ENCODE measurements at regions not wholly inside any gene's neighbourhood (a gene's known extent, or its start where the extent isn't known, plus 50 kb on each side); places are given as distances from the start of the nearest gene placed in this dataset.

GRCh38 chr6:92648364-92649086 lies 770.8 kb downstream of the EPHA7 start:
- TF ChIP-seq, protein P1, sequence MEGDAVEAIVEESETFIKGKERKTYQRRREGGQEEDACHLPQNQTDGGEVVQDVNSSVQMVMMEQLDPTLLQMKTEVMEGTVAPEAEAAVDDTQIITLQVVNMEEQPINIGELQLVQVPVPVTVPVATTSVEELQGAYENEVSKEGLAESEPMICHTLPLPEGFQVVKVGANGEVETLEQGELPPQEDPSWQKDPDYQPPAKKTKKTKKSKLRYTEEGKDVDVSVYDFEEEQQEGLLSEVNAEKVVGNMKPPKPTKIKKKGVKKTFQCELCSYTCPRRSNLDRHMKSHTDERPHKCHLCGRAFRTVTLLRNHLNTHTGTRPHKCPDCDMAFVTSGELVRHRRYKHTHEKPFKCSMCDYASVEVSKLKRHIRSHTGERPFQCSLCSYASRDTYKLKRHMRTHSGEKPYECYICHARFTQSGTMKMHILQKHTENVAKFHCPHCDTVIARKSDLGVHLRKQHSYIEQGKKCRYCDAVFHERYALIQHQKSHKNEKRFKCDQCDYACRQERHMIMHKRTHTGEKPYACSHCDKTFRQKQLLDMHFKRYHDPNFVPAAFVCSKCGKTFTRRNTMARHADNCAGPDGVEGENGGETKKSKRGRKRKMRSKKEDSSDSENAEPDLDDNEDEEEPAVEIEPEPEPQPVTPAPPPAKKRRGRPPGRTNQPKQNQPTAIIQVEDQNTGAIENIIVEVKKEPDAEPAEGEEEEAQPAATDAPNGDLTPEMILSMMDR (IDR thresholded peaks at IDR 0.05), result no peak
- no peak for TF ChIP-seq POLR2A (IDR thresholded peaks at IDR 0.05)
